Panc1 (cell line): ENCODE measurements at regions not wholly inside any gene's neighbourhood (a gene's known extent, or its start where the extent isn't known, plus 50 kb on each side); places are given as distances from the start of the nearest gene placed in this dataset.

Experiments
- ATAC-seq: fragments of 200-7000 bp; cut with Tn5 transposase; 2 replicates; pipeline ENCODE4 v1.9.1; 2020; ENCODE audit warnings: mild to moderate bottlenecking, moderate library complexity
- BruUV-seq: library from RNA; stranded (reverse); fragments of 400-500 nt; replicated peaks from 2 replicates; lab custom pipeline; 2021; lab: Mats Ljungman, UMichigan
- CTCF ChIA-PET: fragments of 300-600 bp; sonication (Branson Sonifier 250); formaldehyde crosslinking; loops from one replicate; lab custom pipeline; 2022; ENCODE audit warnings: antibody characterized with exemption; lab: Charles Lee
- POLR2A ChIA-PET: fragments of 300-600 bp; sonication (Branson Sonifier 250); formaldehyde crosslinking; loops from one replicate; lab custom pipeline; 2022; ENCODE audit warnings: antibody characterized with exemption; lab: Charles Lee
- DNase-seq: peaks from one replicate; pipeline ENCODE4 v3.0.0-alpha.2; 2010; ENCODE audit warnings: low read depth, low spot score
- H3K27ac ChIP-seq: 2 replicates; pipeline ENCODE4 v1.5.1; 2011; ENCODE audit warnings: mild to moderate bottlenecking, low read length, inconsistent platforms
- H3K27me3 ChIP-seq: fragments of 200-500 bp; sonication (Bioruptor generic); 2 replicates; pipeline ENCODE4 v1.6.0; 2014; ENCODE audit warnings: low read length, inconsistent platforms; ENCODE audit not compliant: control insufficient read depth, insufficient read depth
- H3K36me3 ChIP-seq: fragments of 200-500 bp; sonication (Bioruptor generic); 2 replicates; pipeline ENCODE4 v1.5.1; 2014; ENCODE audit warnings: inconsistent platforms, mild to moderate bottlenecking, low read length, moderate library complexity; ENCODE audit not compliant: control insufficient read depth, insufficient read depth
- H3K4me1 ChIP-seq: 2 replicates; pipeline ENCODE4 v1.5.1; 2011; ENCODE audit warnings: inconsistent platforms, mild to moderate bottlenecking, low read length, moderate library complexity; ENCODE audit not compliant: control insufficient read depth, insufficient read depth
- H3K4me3 ChIP-seq, 2 experiments: 2 replicates each; pipeline ENCODE4 v1.5.1; 2011 to 2012; ENCODE audit warnings: low read depth in 2 of 2, low read length in 2 of 2, mild to moderate bottlenecking in 2 of 2, inconsistent platforms in 1 of 2, moderate library complexity in 1 of 2
- H3K9me3 ChIP-seq: fragments of 200-500 bp; sonication (Bioruptor generic); 2 replicates; pipeline ENCODE4 v1.5.1; 2014; ENCODE audit warnings: low read depth, mild to moderate bottlenecking, inconsistent platforms, low read length, moderate library complexity; ENCODE audit not compliant: control insufficient read depth, insufficient read depth
- POLR2AphosphoS5 ChIP-seq: IDR thresholded peaks from 2 replicates; pipeline ENCODE4 v1.6.1; 2012; ENCODE audit warnings: mild to moderate bottlenecking, low read depth, low read length, moderate library complexity
- SIN3A ChIP-seq: IDR thresholded peaks from 2 replicates; pipeline ENCODE4 v1.6.1; 2012; ENCODE audit warnings: low read depth, mild to moderate bottlenecking, low read length, moderate library complexity, borderline replicate concordance; ENCODE audit not compliant: insufficient read depth
- TCF7L2 ChIP-seq: IDR thresholded peaks from 2 replicates; pipeline ENCODE4 v1.6.1; 2011; ENCODE audit warnings: mild to moderate bottlenecking, low read depth, low read length, inconsistent platforms
- in situ Hi-C: cut with HindIII; loops from 2 replicates; pipeline ENCODE4 v1.10.0; 2016; ENCODE audit warnings: low sequenced_read_pairs, low pct_unique_long_range_greater_than_20kb
- intact Hi-C: fragments of 100-400 bp; cut with micrococcal nuclease; formaldehyde crosslinking; loops from one replicate; pipeline ENCODE4 v1.10.0; 2022; ENCODE audit not compliant: unreplicated experiment
- TF ChIP-seq, protein P1 (sequence below): fragments of 450-650 bp; IDR thresholded peaks from 2 replicates; pipeline ENCODE4 v1.5.1; 2017; ENCODE audit warnings: mild to moderate bottlenecking
- TF ChIP-seq, protein P2 (sequence below), 2 experiments: IDR thresholded peaks; 2 replicates each; pipeline ENCODE4 v1.6.1; 2011 to 2012; ENCODE audit warnings: low read depth in 2 of 2, control low read depth in 1 of 2, low read length in 1 of 2, mild to moderate bottlenecking in 1 of 2, moderate library complexity in 1 of 2; ENCODE audit not compliant: insufficient read depth in 1 of 2

GRCh38 chr3:178194539-178194938 lies 341.7 kb upstream of the KCNMB2 start:
- intact Hi-C loops (no loop called here), in situ Hi-C loops (no loop called here)
- Histone ChIP-seq H3K27me3 (no peaks in the 10 kb centered on the region), H3K4me3 (no peak overlapping the region), H3K36me3 (no peaks in the 10 kb centered on the region), H3K9me3 (no peaks in the 10 kb centered on the region), H3K4me1 (no peaks in the 10 kb centered on the region), H3K27ac (no peak overlapping the region)
- DNase-seq (no peak), ATAC-seq (no peak)
- no TSS peak for BruUV-seq
- CTCF ChIA-PET, result no interaction called here
- POLR2A ChIA-PET, result no interaction called here
- TF ChIP-seq, protein P1, sequence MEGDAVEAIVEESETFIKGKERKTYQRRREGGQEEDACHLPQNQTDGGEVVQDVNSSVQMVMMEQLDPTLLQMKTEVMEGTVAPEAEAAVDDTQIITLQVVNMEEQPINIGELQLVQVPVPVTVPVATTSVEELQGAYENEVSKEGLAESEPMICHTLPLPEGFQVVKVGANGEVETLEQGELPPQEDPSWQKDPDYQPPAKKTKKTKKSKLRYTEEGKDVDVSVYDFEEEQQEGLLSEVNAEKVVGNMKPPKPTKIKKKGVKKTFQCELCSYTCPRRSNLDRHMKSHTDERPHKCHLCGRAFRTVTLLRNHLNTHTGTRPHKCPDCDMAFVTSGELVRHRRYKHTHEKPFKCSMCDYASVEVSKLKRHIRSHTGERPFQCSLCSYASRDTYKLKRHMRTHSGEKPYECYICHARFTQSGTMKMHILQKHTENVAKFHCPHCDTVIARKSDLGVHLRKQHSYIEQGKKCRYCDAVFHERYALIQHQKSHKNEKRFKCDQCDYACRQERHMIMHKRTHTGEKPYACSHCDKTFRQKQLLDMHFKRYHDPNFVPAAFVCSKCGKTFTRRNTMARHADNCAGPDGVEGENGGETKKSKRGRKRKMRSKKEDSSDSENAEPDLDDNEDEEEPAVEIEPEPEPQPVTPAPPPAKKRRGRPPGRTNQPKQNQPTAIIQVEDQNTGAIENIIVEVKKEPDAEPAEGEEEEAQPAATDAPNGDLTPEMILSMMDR, result no peak

DNA sequence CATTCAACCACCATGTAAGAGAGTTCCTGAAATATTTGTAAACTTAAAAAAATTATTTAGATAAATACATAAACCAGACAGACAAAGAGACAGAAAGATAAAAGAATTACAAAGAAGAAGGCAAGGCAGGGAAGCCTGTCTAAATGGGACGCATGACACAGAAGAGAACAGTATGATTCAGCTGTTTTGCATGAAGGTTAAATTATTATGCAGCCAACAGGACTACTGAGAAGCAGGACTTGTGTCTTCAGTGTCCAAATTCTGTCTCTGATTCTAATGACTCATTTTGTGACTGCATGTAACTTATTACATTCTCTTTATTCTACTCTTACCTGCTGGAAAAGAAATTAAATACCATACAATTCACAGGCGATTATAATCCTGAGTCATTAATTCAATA lies 340.4 kb upstream of the KCNMB2 start:
- Histone ChIP-seq H3K36me3 (no peaks in the 10 kb centered on the region), H3K27ac (no peak overlapping the region; the same call in 1 of the 2 replicates), H3K4me3 (no peak overlapping the region), H3K9me3 (no peaks in the 10 kb centered on the region), H3K27me3 (no peaks in the 10 kb centered on the region), H3K4me1 (no peaks in the 10 kb centered on the region)
- intact Hi-C loops, result no loop called here
- ChIA-PET CTCF (no interaction called here), POLR2A (no interaction called here)
- in situ Hi-C loops, result no loop called here
- BruUV-seq, result no TSS peak
- ATAC-seq (no peak), DNase-seq (no peak)
- TF ChIP-seq, protein P1, result no peak
- TF ChIP-seq, protein P2, sequence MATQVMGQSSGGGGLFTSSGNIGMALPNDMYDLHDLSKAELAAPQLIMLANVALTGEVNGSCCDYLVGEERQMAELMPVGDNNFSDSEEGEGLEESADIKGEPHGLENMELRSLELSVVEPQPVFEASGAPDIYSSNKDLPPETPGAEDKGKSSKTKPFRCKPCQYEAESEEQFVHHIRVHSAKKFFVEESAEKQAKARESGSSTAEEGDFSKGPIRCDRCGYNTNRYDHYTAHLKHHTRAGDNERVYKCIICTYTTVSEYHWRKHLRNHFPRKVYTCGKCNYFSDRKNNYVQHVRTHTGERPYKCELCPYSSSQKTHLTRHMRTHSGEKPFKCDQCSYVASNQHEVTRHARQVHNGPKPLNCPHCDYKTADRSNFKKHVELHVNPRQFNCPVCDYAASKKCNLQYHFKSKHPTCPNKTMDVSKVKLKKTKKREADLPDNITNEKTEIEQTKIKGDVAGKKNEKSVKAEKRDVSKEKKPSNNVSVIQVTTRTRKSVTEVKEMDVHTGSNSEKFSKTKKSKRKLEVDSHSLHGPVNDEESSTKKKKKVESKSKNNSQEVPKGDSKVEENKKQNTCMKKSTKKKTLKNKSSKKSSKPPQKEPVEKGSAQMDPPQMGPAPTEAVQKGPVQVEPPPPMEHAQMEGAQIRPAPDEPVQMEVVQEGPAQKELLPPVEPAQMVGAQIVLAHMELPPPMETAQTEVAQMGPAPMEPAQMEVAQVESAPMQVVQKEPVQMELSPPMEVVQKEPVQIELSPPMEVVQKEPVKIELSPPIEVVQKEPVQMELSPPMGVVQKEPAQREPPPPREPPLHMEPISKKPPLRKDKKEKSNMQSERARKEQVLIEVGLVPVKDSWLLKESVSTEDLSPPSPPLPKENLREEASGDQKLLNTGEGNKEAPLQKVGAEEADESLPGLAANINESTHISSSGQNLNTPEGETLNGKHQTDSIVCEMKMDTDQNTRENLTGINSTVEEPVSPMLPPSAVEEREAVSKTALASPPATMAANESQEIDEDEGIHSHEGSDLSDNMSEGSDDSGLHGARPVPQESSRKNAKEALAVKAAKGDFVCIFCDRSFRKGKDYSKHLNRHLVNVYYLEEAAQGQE (IDR thresholded peaks at IDR 0.05; ENCODE audit: insufficient read depth in 1 of 2, low read depth in 2 of 2, low read length in 1 of 2), result no peak
- TF ChIP-seq TCF7L2 (no peak), POLR2AphosphoS5 (no peak), SIN3A (no peak)

DNA sequence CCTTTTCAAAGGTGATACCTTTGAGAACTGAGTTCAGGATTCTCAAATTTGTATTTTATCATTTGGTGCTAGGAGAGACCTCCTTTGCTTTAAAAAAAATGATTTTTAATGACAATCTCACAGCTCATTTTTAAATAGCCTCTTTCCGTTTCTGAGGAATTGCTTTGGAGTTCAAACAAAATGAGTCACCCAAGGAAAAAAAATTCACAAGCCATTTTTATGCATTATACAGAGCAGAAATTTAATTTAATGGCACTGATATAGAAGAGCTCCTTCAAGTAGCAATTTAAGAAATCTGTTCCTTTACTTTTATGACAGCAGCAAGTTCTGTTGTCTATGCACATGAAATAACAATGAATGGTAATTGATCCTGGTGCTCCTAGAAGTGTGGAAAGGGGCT lies 337.9 kb upstream of the KCNMB2 start:
- in situ Hi-C loops, result no loop called here
- no peak for ATAC-seq
- Histone ChIP-seq H3K4me3 (no peak overlapping the region), H3K9me3 (no peaks in the 10 kb centered on the region), H3K27me3 (no peaks in the 10 kb centered on the region), H3K27ac (no peak overlapping the region), H3K36me3 (no peaks in the 10 kb centered on the region), H3K4me1 (no peaks in the 10 kb centered on the region)
- ChIA-PET POLR2A (no interaction called here), CTCF (no interaction called here)
- no TSS peak for BruUV-seq
- intact Hi-C loops, result no loop called here
- TF ChIP-seq, protein P1, result no peak
- TF ChIP-seq, protein P2 (IDR thresholded peaks at IDR 0.05; ENCODE audit: insufficient read depth in 1 of 2, low read depth in 2 of 2, low read length in 1 of 2), result no peak
- no peak for TF ChIP-seq SIN3A
- no peak for DNase-seq
